HepG2 (cell line): ENCODE measurements at regions not wholly inside any gene's neighbourhood (a gene's known extent, or its start where the extent isn't known, plus 50 kb on each side); places are given as distances from the start of the nearest gene placed in this dataset.

ENCODE experiments used
- ATAC-seq: fragments of 200-7000 bp; cut with Tn5 transposase; 3 replicates; pipeline ENCODE4 v1.9.1; 2020; ENCODE audit warnings: mild to moderate bottlenecking, moderate library complexity
- BruUV-seq: library from RNA; stranded (reverse); fragments of 400-500 nt; replicated peaks from 2 replicates; lab custom pipeline; 2021; lab: Mats Ljungman, UMichigan
- CTCF ChIA-PET: fragments of 300-600 bp; formaldehyde crosslinking; extraction: SDS; loops from one replicate; lab custom pipeline; 2021; ENCODE audit warnings: low total read pairs, inconsistent platforms, low intra/inter-chr PET ratio; lab: Yijun Ruan, JAX
- POLR2A ChIA-PET: fragments of 350-600 bp; sonication (Branson Sonifier 250); formaldehyde crosslinking; loops from one replicate; lab custom pipeline; 2020; ENCODE audit warnings: antibody characterized with exemption, inconsistent platforms; lab: Yijun Ruan, JAX
- DNase-seq: peaks from one replicate; pipeline ENCODE4 v3.0.0-alpha.2; 2015; ENCODE audit warnings: low spot score
- FAIRE-seq: peaks from 3 replicates; lab custom pipeline; 2011; peaks lifted over from hg19 to GRCh38; lab: Jason Lieb, UNC
- H2AFZ ChIP-seq: one replicate; pipeline ENCODE4 v1.6.1; 2011; ENCODE audit warnings: low read length, inconsistent platforms
- H3K27ac ChIP-seq: fragments of 300-600 bp; 3 replicates; pipeline ENCODE4 v1.8.0; 2011; ENCODE audit warnings: mixed run types, mild to moderate bottlenecking, mixed read lengths, low read length, inconsistent platforms; ENCODE audit not compliant: insufficient read depth; ENCODE audit errors: extremely low read length
- H3K27me3 ChIP-seq, 2 experiments: fragments of 200-600 bp in 1 of 2; 2 replicates in 1 of 2; 3 replicates in 1 of 2; pipeline versions ENCODE4 v1.6.0 to v1.8.0; 2011; ENCODE audit warnings: low read length in 2 of 2, mild to moderate bottlenecking in 2 of 2, moderate library complexity in 2 of 2, inconsistent platforms in 1 of 2; ENCODE audit not compliant: insufficient read depth in 2 of 2, control insufficient read depth in 1 of 2
- H3K36me3 ChIP-seq, 2 experiments: fragments of 200-600 bp in 1 of 2; replicated peaks in 1 of 2; 2 replicates in 1 of 2; 3 replicates in 1 of 2; pipeline versions ENCODE4 v1.5.1 to v1.8.0; 2011; ENCODE audit warnings: low read length in 2 of 2, inconsistent platforms in 1 of 2; ENCODE audit not compliant: insufficient read depth in 2 of 2, control insufficient read depth in 1 of 2
- H3K4me1 ChIP-seq: 2 replicates; pipeline ENCODE4 v1.5.1; 2012; ENCODE audit warnings: low read length, inconsistent platforms; ENCODE audit not compliant: insufficient read depth
- H3K4me2 ChIP-seq: 2 replicates; pipeline ENCODE4 v1.6.0; 2011; ENCODE audit warnings: low read depth, low read length, inconsistent platforms
- H3K4me3 ChIP-seq, 3 experiments: fragments of 200-600 bp in 1 of 3; sonication (generic), shearing (Covaris generic) in 1 of 3; replicated peaks in 1 of 3; 2 replicates each; pipeline ENCODE4 v1.5.1; 2011 to 2016; ENCODE audit warnings: low read length in 3 of 3, inconsistent platforms in 2 of 3, low read depth in 2 of 3, mild to moderate bottlenecking in 2 of 3, control low read depth in 1 of 3, mixed read lengths in 1 of 3; ENCODE audit not compliant: insufficient read depth in 1 of 3
- H3K79me2 ChIP-seq: one replicate; pipeline ENCODE4 v1.6.1; 2011; ENCODE audit warnings: low read length, inconsistent platforms; ENCODE audit not compliant: insufficient read depth
- H3K9ac ChIP-seq: 2 replicates; pipeline ENCODE4 v1.6.0; 2011; ENCODE audit warnings: mild to moderate bottlenecking, low read depth, low read length, inconsistent platforms; ENCODE audit not compliant: insufficient read depth
- H3K9me3 ChIP-seq: 2 replicates; pipeline ENCODE4 v1.5.1; 2012; ENCODE audit warnings: mild to moderate bottlenecking, low read length
- H4K20me1 ChIP-seq: 2 replicates; pipeline ENCODE4 v1.6.0; 2011; ENCODE audit warnings: inconsistent platforms, mild to moderate bottlenecking, low read length, moderate library complexity; ENCODE audit not compliant: insufficient read depth
- GABPB1 ChIP-seq: IDR thresholded peaks from 2 replicates; pipeline ENCODE4 v1.6.1; 2016; ENCODE audit warnings: mild to moderate bottlenecking, missing genetic modification reagents, moderate library complexity, missing compliant biosample characterization
- REST ChIP-seq, 2 experiments: IDR thresholded peaks; 2 replicates each; pipeline ENCODE4 v1.6.1; 2011 to 2012; ENCODE audit warnings: low read length in 2 of 2, borderline replicate concordance in 1 of 2, low read depth in 1 of 2, mild to moderate bottlenecking in 1 of 2, moderate library complexity in 1 of 2
- SMAD3 ChIP-seq: sonication (generic); formaldehyde crosslinking; IDR thresholded peaks from 2 replicates; pipeline ENCODE4 v1.4.0; 2020; ENCODE audit warnings: missing genetic modification reagents
- TGIF2 ChIP-seq: IDR thresholded peaks from 2 replicates; pipeline ENCODE4 v1.6.1; 2016; ENCODE audit warnings: control low read depth, missing compliant biosample characterization
- THAP8 ChIP-seq: sonication (generic); formaldehyde crosslinking; IDR thresholded peaks from 2 replicates; pipeline ENCODE4 v1.5.1; 2020; ENCODE audit warnings: missing genetic modification reagents, mild to moderate bottlenecking, borderline replicate concordance
- U2AF1 ChIP-seq: fragments of 200-400 bp; formaldehyde crosslinking; optimal IDR thresholded peaks from 2 replicates; pipeline ENCODE3; 2017; ENCODE audit warnings: mild to moderate bottlenecking, low read depth, low read length
- ZNF614 ChIP-seq: IDR thresholded peaks from 2 replicates; pipeline ENCODE4 v1.6.1; 2018; ENCODE audit warnings: missing biosample characterization, missing genetic modification reagents, inconsistent platforms, borderline replicate concordance
- ZNF75D ChIP-seq: sonication (generic); formaldehyde crosslinking; IDR thresholded peaks from 2 replicates; pipeline ENCODE4 v1.8.1; 2023; ENCODE audit warnings: missing genetic modification reagents, mild to moderate bottlenecking, borderline replicate concordance
- ZNF776 ChIP-seq: sonication (generic); formaldehyde crosslinking; IDR thresholded peaks from 2 replicates; pipeline ENCODE4 v1.4.0; 2020; ENCODE audit warnings: mild to moderate bottlenecking, missing genetic modification reagents
- ZSCAN20 ChIP-seq: sonication (generic); formaldehyde crosslinking; IDR thresholded peaks from 2 replicates; pipeline ENCODE4 v1.4.0; 2020; ENCODE audit warnings: missing genetic modification reagents, mild to moderate bottlenecking, borderline replicate concordance
- WGBS: methylation state at CpG from one replicate; pipeline ENCODE4 v1.1.6; 2017; ENCODE audit warnings: low lambda C conversion rate; 5-methylcytosine and 5-hydroxymethylcytosine counted together
- in situ Hi-C: cut with HindIII; loops from 2 replicates; pipeline ENCODE4 v1.10.0; 2017; ENCODE audit warnings: low pct_unique_long_range_greater_than_20kb; ENCODE audit not compliant: extremely low pct_ligation_motif_present
- intact Hi-C: fragments of 100-400 bp; cut with micrococcal nuclease; formaldehyde crosslinking; loops from one replicate; pipeline ENCODE4 v1.10.0; 2022; ENCODE audit not compliant: unreplicated experiment
- TF ChIP-seq, protein P1 (sequence below): sonication (generic); formaldehyde crosslinking; IDR thresholded peaks from 2 replicates; pipeline ENCODE4 v1.5.1; 2020; ENCODE audit warnings: missing genetic modification reagents, mild to moderate bottlenecking, borderline replicate concordance
- TF ChIP-seq, protein P2 (sequence below): sonication (generic); formaldehyde crosslinking; IDR thresholded peaks from 2 replicates; pipeline ENCODE4 v1.5.1; 2020; ENCODE audit warnings: mild to moderate bottlenecking, missing genetic modification reagents, moderate library complexity
- TF ChIP-seq, protein P3 (sequence below): IDR thresholded peaks from 2 replicates; pipeline ENCODE4 v1.6.1; 2016; ENCODE audit warnings: control low read depth

GRCh38 chrX:147737690-147738089, 174.0 kb upstream of the FMR1 start (continued):
- TF ChIP-seq THAP8 (CRISPR knock-in tag) (no peak), ZNF776 (CRISPR knock-in tag) (no peak), TGIF2 (no peak), ZSCAN20 (CRISPR knock-in tag) (no peak)
- TF ChIP-seq, protein P1, sequence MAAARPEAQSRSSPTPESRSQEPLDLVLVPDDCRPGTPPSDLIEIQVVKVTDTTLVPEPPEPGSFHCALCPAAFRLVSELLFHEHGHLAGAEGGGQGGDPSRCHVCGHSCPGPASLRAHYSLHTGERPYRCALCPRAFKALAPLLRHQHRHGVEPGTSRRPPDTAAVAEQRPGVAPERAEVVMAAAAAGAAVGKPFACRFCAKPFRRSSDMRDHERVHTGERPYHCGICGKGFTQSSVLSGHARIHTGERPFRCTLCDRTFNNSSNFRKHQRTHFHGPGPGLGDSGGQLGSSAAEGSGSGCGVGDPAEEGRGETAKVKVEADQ (CRISPR knock-in tag) = no peak
- TF ChIP-seq, all 625 proteins: peak for 0

DNA sequence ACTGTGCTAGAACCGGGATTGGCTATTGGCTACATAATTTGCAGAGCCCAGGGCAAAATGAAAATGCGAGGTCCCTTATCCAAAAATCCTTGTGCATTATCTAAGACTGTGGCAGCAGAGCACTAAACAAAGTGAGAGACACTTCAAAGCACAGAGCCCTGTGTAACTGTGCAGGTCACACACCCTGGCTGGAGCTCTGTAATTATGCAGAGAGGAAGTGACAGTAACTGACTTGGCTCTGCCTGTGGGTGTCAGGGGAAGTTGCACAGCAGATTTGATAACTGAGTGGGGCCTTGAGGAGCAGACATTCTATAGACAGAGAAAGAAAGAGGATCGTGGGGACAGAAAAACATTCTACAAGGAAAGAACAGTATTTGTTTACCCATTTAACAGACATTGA, 173.5 kb upstream of the FMR1 start:
- no peak overlapping the region for H3K4me3 ChIP-seq
- intact Hi-C loops (no loop called here), in situ Hi-C loops (no loop called here)
- H3K36me3 ChIP-seq = no peaks in the 10 kb centered on the region
- ChIA-PET CTCF (no interaction called here), POLR2A (no interaction called here)
- H3K4me2 ChIP-seq = no peak overlapping the region
- no TSS peak for BruUV-seq
- no peak overlapping the region for H2AFZ ChIP-seq
- H3K9ac ChIP-seq = no peak overlapping the region
- no peak for ATAC-seq
- no peaks in the 10 kb centered on the region for H3K27me3 ChIP-seq
- no peaks in the 10 kb centered on the region for H4K20me1 ChIP-seq
- H3K27ac ChIP-seq = no peak overlapping the region
- 0% methylated on average over 2 of the region's 3 CpGs for WGBS
- no peaks in the 10 kb centered on the region for H3K9me3 ChIP-seq
- no peaks in the 10 kb centered on the region for H3K79me2 ChIP-seq
- DNase-seq = no peak
- no peaks in the 10 kb centered on the region for H3K4me1 ChIP-seq
- no peak for FAIRE-seq
- TF ChIP-seq ZNF614 (CRISPR knock-in tag) (no peak), REST (IDR thresholded peaks at IDR 0.05; ENCODE audit: borderline replicate concordance in 1 of 2, low read depth in 1 of 2, low read length in 2 of 2) (no peak), ZNF75D (CRISPR knock-in tag) (no peak), SMAD3 (CRISPR knock-in tag) (no peak), U2AF1 (no peak), GABPB1 (CRISPR knock-in tag) (no peak)
- TF ChIP-seq, protein P2, sequence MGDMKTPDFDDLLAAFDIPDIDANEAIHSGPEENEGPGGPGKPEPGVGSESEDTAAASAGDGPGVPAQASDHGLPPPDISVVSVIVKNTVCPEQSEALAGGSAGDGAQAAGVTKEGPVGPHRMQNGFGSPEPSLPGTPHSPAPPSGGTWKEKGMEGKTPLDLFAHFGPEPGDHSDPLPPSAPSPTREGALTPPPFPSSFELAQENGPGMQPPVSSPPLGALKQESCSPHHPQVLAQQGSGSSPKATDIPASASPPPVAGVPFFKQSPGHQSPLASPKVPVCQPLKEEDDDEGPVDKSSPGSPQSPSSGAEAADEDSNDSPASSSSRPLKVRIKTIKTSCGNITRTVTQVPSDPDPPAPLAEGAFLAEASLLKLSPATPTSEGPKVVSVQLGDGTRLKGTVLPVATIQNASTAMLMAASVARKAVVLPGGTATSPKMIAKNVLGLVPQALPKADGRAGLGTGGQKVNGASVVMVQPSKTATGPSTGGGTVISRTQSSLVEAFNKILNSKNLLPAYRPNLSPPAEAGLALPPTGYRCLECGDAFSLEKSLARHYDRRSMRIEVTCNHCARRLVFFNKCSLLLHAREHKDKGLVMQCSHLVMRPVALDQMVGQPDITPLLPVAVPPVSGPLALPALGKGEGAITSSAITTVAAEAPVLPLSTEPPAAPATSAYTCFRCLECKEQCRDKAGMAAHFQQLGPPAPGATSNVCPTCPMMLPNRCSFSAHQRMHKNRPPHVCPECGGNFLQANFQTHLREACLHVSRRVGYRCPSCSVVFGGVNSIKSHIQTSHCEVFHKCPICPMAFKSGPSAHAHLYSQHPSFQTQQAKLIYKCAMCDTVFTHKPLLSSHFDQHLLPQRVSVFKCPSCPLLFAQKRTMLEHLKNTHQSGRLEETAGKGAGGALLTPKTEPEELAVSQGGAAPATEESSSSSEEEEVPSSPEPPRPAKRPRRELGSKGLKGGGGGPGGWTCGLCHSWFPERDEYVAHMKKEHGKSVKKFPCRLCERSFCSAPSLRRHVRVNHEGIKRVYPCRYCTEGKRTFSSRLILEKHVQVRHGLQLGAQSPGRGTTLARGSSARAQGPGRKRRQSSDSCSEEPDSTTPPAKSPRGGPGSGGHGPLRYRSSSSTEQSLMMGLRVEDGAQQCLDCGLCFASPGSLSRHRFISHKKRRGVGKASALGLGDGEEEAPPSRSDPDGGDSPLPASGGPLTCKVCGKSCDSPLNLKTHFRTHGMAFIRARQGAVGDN (CRISPR knock-in tag) = no peak
- TF ChIP-seq, protein P3, sequence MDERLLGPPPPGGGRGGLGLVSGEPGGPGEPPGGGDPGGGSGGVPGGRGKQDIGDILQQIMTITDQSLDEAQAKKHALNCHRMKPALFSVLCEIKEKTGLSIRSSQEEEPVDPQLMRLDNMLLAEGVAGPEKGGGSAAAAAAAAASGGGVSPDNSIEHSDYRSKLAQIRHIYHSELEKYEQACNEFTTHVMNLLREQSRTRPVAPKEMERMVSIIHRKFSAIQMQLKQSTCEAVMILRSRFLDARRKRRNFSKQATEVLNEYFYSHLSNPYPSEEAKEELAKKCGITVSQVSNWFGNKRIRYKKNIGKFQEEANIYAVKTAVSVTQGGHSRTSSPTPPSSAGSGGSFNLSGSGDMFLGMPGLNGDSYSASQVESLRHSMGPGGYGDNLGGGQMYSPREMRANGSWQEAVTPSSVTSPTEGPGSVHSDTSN (CRISPR knock-in tag) = no peak
